ENCODE measurements at regions not wholly inside any gene's neighbourhood (a gene's known extent, or its start where the extent isn't known, plus 50 kb on each side); places are given as distances from the start of the nearest gene placed in this dataset.

DNA sequence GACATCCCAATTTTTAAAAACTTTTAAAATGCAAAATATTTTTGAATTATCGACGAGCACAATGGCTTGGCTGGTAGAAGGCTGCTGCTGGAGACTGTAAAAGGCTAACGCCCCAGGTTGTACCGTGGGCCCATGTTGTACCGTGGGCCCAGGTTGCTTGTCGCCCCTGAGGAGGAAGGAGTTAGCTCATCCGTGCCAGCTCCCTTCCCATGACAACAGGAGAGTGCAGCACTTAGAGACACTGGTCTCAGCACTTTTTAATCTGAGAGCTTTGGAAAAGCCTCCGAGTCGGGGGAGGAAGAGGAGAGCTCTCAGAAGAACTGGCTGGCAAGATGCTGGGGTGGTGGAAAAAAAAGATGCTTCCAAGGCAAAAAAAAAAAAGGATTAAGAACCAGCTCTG is 50.3 kb upstream of the CACNA1A start:
- DNase-seq (ENCODE audit: extremely low read depth, low read depth, low spot score), result no peak

All from glomerular endothelial cell (primary cell).